Liver (tissue), 8 donors: ENCODE measurements at regions not wholly inside any gene's neighbourhood (a gene's known extent, or its start where the extent isn't known, plus 50 kb on each side); places are given as distances from the start of the nearest gene placed in this dataset.

ENCODE experiments used
- DNase-seq: peaks from one replicate; pipeline ENCODE4 v3.0.0-alpha.2; 2017; ENCODE audit warnings: low spot score
- H3K27ac ChIP-seq, 2 donors: one replicate each; pipeline ENCODE4 v1.7.0; 2013; ENCODE audit warnings: inconsistent platforms in 2 of 2, low read length in 2 of 2, control low read depth in 1 of 2, low read depth in 1 of 2, mild to moderate bottlenecking in 1 of 2
- H3K27me3 ChIP-seq, 4 donors: one replicate each; pipeline versions ENCODE4 v1.6.1 to v1.7.0; 2013; ENCODE audit warnings: low read length in 3 of 4, inconsistent platforms in 1 of 4, mild to moderate bottlenecking in 1 of 4, moderate library complexity in 1 of 4; ENCODE audit not compliant: control insufficient read depth in 4 of 4, insufficient read depth in 4 of 4
- H3K36me3 ChIP-seq, 4 donors: one replicate each; pipeline versions ENCODE4 v1.6.1 to v1.7.0; 2013; ENCODE audit warnings: low read length in 3 of 4, mild to moderate bottlenecking in 3 of 4, low read depth in 1 of 4, moderate library complexity in 1 of 4; ENCODE audit not compliant: control insufficient read depth in 4 of 4, insufficient read depth in 3 of 4
- H3K4me1 ChIP-seq, 4 donors: one replicate each; pipeline versions ENCODE4 v1.6.1 to v1.7.0; 2013; ENCODE audit warnings: low read length in 3 of 4, mild to moderate bottlenecking in 3 of 4, moderate library complexity in 1 of 4; ENCODE audit not compliant: control insufficient read depth in 4 of 4, insufficient read depth in 4 of 4
- H3K4me3 ChIP-seq, 3 donors: one replicate each; pipeline versions ENCODE4 v1.6.1 to v1.7.0; 2013; ENCODE audit warnings: low read length in 3 of 3, control low read depth in 1 of 3, low read depth in 1 of 3, mild to moderate bottlenecking in 1 of 3
- H3K9ac ChIP-seq, 2 donors: one replicate each; pipeline ENCODE4 v1.7.0; 2013; ENCODE audit warnings: low read length in 2 of 2, mild to moderate bottlenecking in 2 of 2, moderate library complexity in 2 of 2, control low read depth in 1 of 2, low read depth in 1 of 2
- H3K9me3 ChIP-seq, 4 donors: one replicate each; pipeline versions ENCODE4 v1.6.1 to v1.7.0; 2013; ENCODE audit warnings: low read length in 3 of 4; ENCODE audit not compliant: control insufficient read depth in 4 of 4
- ATF3 ChIP-seq: IDR thresholded peaks from 2 replicates; pipeline ENCODE4 v1.6.1; 2016; ENCODE audit warnings: antibody characterized with exemption
- CTCF ChIP-seq: fragments of 150-350 bp; IDR thresholded peaks from 2 replicates; pipeline ENCODE4 v1.5.1; 2017; ENCODE audit warnings: improper control_type of control experiment, low read depth, low read length; ENCODE audit not compliant: missing input control
- EGR1 ChIP-seq, 2 donors: IDR thresholded peaks; 2 replicates each; pipeline ENCODE4 v1.6.1; 2016 to 2018; ENCODE audit warnings: antibody characterized with exemption in 2 of 2, low read depth in 2 of 2
- FOXA1 ChIP-seq: IDR thresholded peaks from 2 replicates; pipeline ENCODE4 v1.6.1; 2016; ENCODE audit warnings: antibody characterized with exemption
- GABPA ChIP-seq, 2 donors: IDR thresholded peaks in 1 of 2; conservative IDR thresholded peaks in 1 of 2; 2 replicates each; pipeline ENCODE4 v1.6.1; 2016; ENCODE audit warnings: antibody characterized with exemption in 2 of 2, mild to moderate bottlenecking in 1 of 2, moderate library complexity in 1 of 2
- HNF4G ChIP-seq: IDR thresholded peaks from 2 replicates; pipeline ENCODE4 v1.6.1; 2016; ENCODE audit warnings: antibody characterized with exemption
- JUND ChIP-seq, 2 donors: IDR thresholded peaks; 2 replicates each; pipeline ENCODE4 v1.6.1; 2016; ENCODE audit warnings: antibody characterized with exemption in 2 of 2
- MAX ChIP-seq: IDR thresholded peaks from 2 replicates; pipeline ENCODE4 v1.6.1; 2016; ENCODE audit warnings: antibody characterized with exemption
- NR2F2 ChIP-seq: IDR thresholded peaks from 2 replicates; pipeline ENCODE4 v1.6.1; 2016; ENCODE audit warnings: antibody characterized with exemption
- RAD21 ChIP-seq, 2 donors: IDR thresholded peaks; 2 replicates each; pipeline ENCODE4 v1.6.1; 2016; ENCODE audit warnings: antibody characterized with exemption in 2 of 2, mild to moderate bottlenecking in 2 of 2
- RXRA ChIP-seq, 2 donors: IDR thresholded peaks; 2 replicates each; pipeline ENCODE4 v1.6.1; 2017 to 2018; ENCODE audit warnings: antibody characterized with exemption in 2 of 2, mild to moderate bottlenecking in 1 of 2
- SP1 ChIP-seq: IDR thresholded peaks from 2 replicates; pipeline ENCODE4 v1.6.1; 2018; ENCODE audit warnings: antibody characterized with exemption, mild to moderate bottlenecking
- TAF1 ChIP-seq: conservative IDR thresholded peaks from 2 replicates; pipeline ENCODE4 v1.6.1; 2016; ENCODE audit warnings: antibody characterized with exemption, mild to moderate bottlenecking
- YY1 ChIP-seq: IDR thresholded peaks from 2 replicates; pipeline ENCODE4 v1.6.1; 2016; ENCODE audit warnings: antibody characterized with exemption, mild to moderate bottlenecking
- ZBTB33 ChIP-seq: IDR thresholded peaks from 2 replicates; pipeline ENCODE4 v1.6.1; 2016; ENCODE audit warnings: antibody characterized with exemption
- WGBS: extraction: QIAGEN DNeasy Blood & Tissue Kit; methylation state at CpG from one replicate; pipeline ENCODE4 v1.1.7; 2013; 5-methylcytosine and 5-hydroxymethylcytosine counted together
- donor health status: healthy.
- donor health status: healthy.
- donor health status: healthy.
- donor health status: healthy.
- donor health status: healthy.

GRCh38 chr12:98253207-98254037, 262.0 kb upstream of the TMPO start:
- Histone ChIP-seq H3K9me3 (no peaks in the 10 kb centered on the region), H3K9ac (no peak overlapping the region), H3K4me3 (no peak overlapping the region), H3K36me3 (no peaks in the 10 kb centered on the region), H3K27me3 (no peaks in the 10 kb centered on the region), H3K4me1 (no peaks in the 10 kb centered on the region), H3K27ac (no peak overlapping the region)
- DNase-seq = no peak
- TF ChIP-seq CTCF (no peak), EGR1 (IDR thresholded peaks at IDR 0.05; ENCODE audit: low read depth in 2 of 2) (no peak), JUND (IDR thresholded peaks at IDR 0.05) (no peak), NR2F2 (no peak), TAF1 (no peak)
- WGBS = 58% methylated on average over 7 of the region's 7 CpGs

- whole genome bisulfite sequencing = 92% methylated on average over 1 of the region's 1 CpG
- Histone ChIP-seq H3K36me3 (no peaks in the 10 kb centered on the region), H3K27ac (no peak overlapping the region), H3K4me3 (no peak overlapping the region), H3K9ac (no peak overlapping the region), H3K9me3 (no peaks in the 10 kb centered on the region), H3K4me1 (no peaks in the 10 kb centered on the region), H3K27me3 (no peaks in the 10 kb centered on the region)
- TF ChIP-seq HNF4G = no peak
- no peak for TF ChIP-seq TAF1
- no peak for TF ChIP-seq EGR1 (IDR thresholded peaks at IDR 0.05; ENCODE audit: low read depth in 2 of 2)
- no peak for TF ChIP-seq FOXA1
- no peak for TF ChIP-seq ATF3
- TF ChIP-seq MAX = no peak
- TF ChIP-seq SP1 = no peak
- no peak for TF ChIP-seq RAD21 (IDR thresholded peaks at IDR 0.05)
- TF ChIP-seq YY1 = no peak
- no peak for TF ChIP-seq JUND (IDR thresholded peaks at IDR 0.05)
- TF ChIP-seq RXRA (IDR thresholded peaks at IDR 0.05) = no peak
- TF ChIP-seq ZBTB33 = no peak
- TF ChIP-seq GABPA (IDR thresholded peaks at IDR 0.05 in 1 of 2, conservative IDR thresholded peaks at IDR 0.05 in 1 of 2) = no peak
- DNase-seq = no peak
Measured at GRCh38 chr12:98256830-98257229, 258.6 kb upstream of the TMPO start.
